ENCODE measurements at regions not wholly inside any gene's neighbourhood (a gene's known extent, or its start where the extent isn't known, plus 50 kb on each side); places are given as distances from the start of the nearest gene placed in this dataset.

DNA sequence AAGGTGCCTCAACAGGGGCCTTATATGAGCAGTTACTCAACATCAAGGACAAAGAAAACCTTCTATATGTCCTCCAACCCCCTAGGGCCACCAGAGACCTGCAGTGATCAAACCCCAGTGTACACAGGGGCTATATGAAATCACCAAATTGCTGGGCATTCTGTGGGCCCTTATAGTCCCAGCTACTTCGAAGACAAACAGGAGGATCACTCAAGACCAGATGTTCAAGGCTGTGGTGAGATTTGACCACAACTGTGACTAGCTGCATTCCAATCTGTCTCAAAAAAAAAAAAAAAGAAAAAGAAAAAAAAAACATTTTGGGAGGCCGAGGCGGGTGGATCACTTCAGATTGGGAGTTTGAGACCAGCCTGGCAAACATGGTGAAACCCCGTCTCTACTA is 51.0 kb upstream of the PRB2 start:
- H4K5ac ChIP-seq (ENCODE audit: insufficient read length, low read depth, low read length) = no peak overlapping the region
- H2BK20ac ChIP-seq (ENCODE audit: low read depth, low read length, poor library complexity, severe bottlenecking) = no peak overlapping the region
- no peaks in the 10 kb centered on the region for H3K23me2 ChIP-seq (ENCODE audit: insufficient read length, low read depth, low read length, poor library complexity, severe bottlenecking)
- Mint-ChIP-seq H3K27ac (no peak overlapping the region), H3K36me3 (ENCODE audit: insufficient read depth in 1 of 3, low read depth in 3 of 3) (no peaks in the 10 kb centered on the region; a peak in 1 of 7 replicates), H3K9me3 (no peaks in the 10 kb centered on the region; a peak in 1 of 5 replicates), H3K27me3 (ENCODE audit: low read depth) (no peaks in the 10 kb centered on the region), H3K4me3 (no peak overlapping the region), H3K4me1 (peaks cover 3 to 5% of the 10 kb centered on the region in 2 experiments; a peak in 3 of 4 replicates)
- no peak overlapping the region for H3T11ph ChIP-seq (ENCODE audit: low read length)
- H2BK12ac ChIP-seq (ENCODE audit: insufficient read length, low read depth, low read length) = no peak overlapping the region
- H4K20me1 ChIP-seq (ENCODE audit: control insufficient read depth, insufficient read depth, insufficient read length) = no peaks in the 10 kb centered on the region
- no peak overlapping the region for H3K4me2 ChIP-seq (ENCODE audit: insufficient read depth, insufficient read length, low read length)
- no peaks in the 10 kb centered on the region for H3K27me3 ChIP-seq (ENCODE audit: insufficient read depth, low read length)
- no peak overlapping the region for H3K4ac ChIP-seq (ENCODE audit: low read depth, low read length)
- H3K14ac ChIP-seq (ENCODE audit: insufficient read depth, low read length) = no peak overlapping the region
- no peak overlapping the region for H3K9ac ChIP-seq (ENCODE audit: extremely low read depth, insufficient read length, low read length)
- no peak for DNase-seq
- no peak overlapping the region for H3K18ac ChIP-seq (ENCODE audit: insufficient read length, low read depth, low read length)
- no CpG with 5 or more reads among the region's 4 CpGs for WGBS (ENCODE audit: extremely low coverage, insufficient read length, low lambda C conversion rate)
- H3K9me3 ChIP-seq (ENCODE audit: control insufficient read depth, low read depth, low read length) = no peaks in the 10 kb centered on the region
- H2AK5ac ChIP-seq (ENCODE audit: insufficient read length, low read length) = no peak overlapping the region
- no peak overlapping the region for H2AFZ ChIP-seq (ENCODE audit: low read length)
- no peak overlapping the region for H3K23ac ChIP-seq (ENCODE audit: insufficient read length, low read depth, low read length)
- no peaks in the 10 kb centered on the region for H3K79me1 ChIP-seq (ENCODE audit: insufficient read depth, low read depth, low read length, poor library complexity, severe bottlenecking)
- H2BK5ac ChIP-seq (ENCODE audit: insufficient read length, low read length) = no peak overlapping the region
- no peak overlapping the region for H2BK15ac ChIP-seq (ENCODE audit: low read depth, low read length)
- H4K91ac ChIP-seq (ENCODE audit: insufficient read length, low read depth, low read length) = no peak overlapping the region
- H3K4me1 ChIP-seq (ENCODE audit: insufficient read depth, low read length) = no peaks in the 10 kb centered on the region; the same call in 1 of the 2 replicates
- H2BK120ac ChIP-seq (ENCODE audit: low read depth, low read length, poor library complexity, severe bottlenecking) = no peak overlapping the region
- H3K27ac ChIP-seq (ENCODE audit: insufficient read length, low read depth, low read length) = no peak overlapping the region
- H4K8ac ChIP-seq (replicated peaks; ENCODE audit: insufficient read length, low read depth, low read length) = no peak overlapping the region
- no peaks in the 10 kb centered on the region for H3K79me2 ChIP-seq (ENCODE audit: insufficient read depth, low read length)
- TF ChIP-seq CTCF (conservative IDR thresholded peaks at IDR 0.05) = no peak
- no peak overlapping the region for H3K56ac ChIP-seq (ENCODE audit: insufficient read length, low read depth, low read length)
